Activated CD4-positive, alpha-beta T cell treated with anti-CD3 and anti-CD28 coated beads, Interleukin-2, amount 50 U/mL, for 1 hour (primary cell): ENCODE measurements at regions not wholly inside any gene's neighbourhood (a gene's known extent, or its start where the extent isn't known, plus 50 kb on each side); places are given as distances from the start of the nearest gene placed in this dataset.
"Not testable (repeated sequence)": the region's sequence is repeated elsewhere in the genome, so short reads cannot be mapped to it uniquely, and the experiment has no call there.

Experiments used
- DNase-seq: peaks from one replicate; pipeline ENCODE4 v3.0.0-alpha.2; 2020

GRCh38 chr2:131830242-131830945 is 302.7 kb downstream of the CCDC74A start:
- DNase-seq = not testable (repeated sequence)

- DNase-seq = not testable (repeated sequence)
Observed at GRCh38 chr2:131830946-131831310, 303.2 kb downstream of the CCDC74A start.

- not testable (repeated sequence) for DNase-seq
Observed at GRCh38 chr2:131831450-131832208, 303.9 kb downstream of the CCDC74A start.

GRCh38 chr2:131832209-131832780 is 304.6 kb downstream of the CCDC74A start:
- DNase-seq = not testable (repeated sequence)

- not testable (repeated sequence) for DNase-seq
Observed at GRCh38 chr2:131832917-131833316, 305.2 kb downstream of the CCDC74A start.

GRCh38 chr2:131833367-131834202 is 305.9 kb downstream of the CCDC74A start:
- not testable (repeated sequence) for DNase-seq

GRCh38 chr2:131834203-131835020 is 306.7 kb downstream of the CCDC74A start:
- DNase-seq = not testable (repeated sequence)

GRCh38 chr2:131835022-131835421 is 307.3 kb downstream of the CCDC74A start:
- DNase-seq = not testable (repeated sequence)

GRCh38 chr2:131835621-131836091 is 308.0 kb downstream of the CCDC74A start:
- no peak for DNase-seq

GRCh38 chr2:131836116-131836515 is 308.4 kb downstream of the CCDC74A start:
- not testable (repeated sequence) for DNase-seq

- DNase-seq = not testable (repeated sequence)
Observed at GRCh38 chr2:131844044-131844443, 316.4 kb downstream of the CCDC74A start.

GRCh38 chr2:131856202-131856601 is 305.6 kb downstream of the ANKRD30BL start:
- DNase-seq = not testable (repeated sequence)

- not testable (repeated sequence) for DNase-seq
Observed at GRCh38 chr2:131858197-131858596, 303.6 kb downstream of the ANKRD30BL start.
